Tibial nerve (tissue), 4 donors: ENCODE measurements at regions not wholly inside any gene's neighbourhood (a gene's known extent, or its start where the extent isn't known, plus 50 kb on each side); places are given as distances from the start of the nearest gene placed in this dataset.

Source experiments
- EP300 ChIP-seq, 2 donors: sonication (generic); formaldehyde crosslinking; IDR thresholded peaks; one replicate each; pipeline ENCODE4 v1.6.1; 2017; ENCODE audit warnings: antibody characterized with exemption in 2 of 2, mild to moderate bottlenecking in 1 of 2
- POLR2A ChIP-seq, 2 donors: fragments of 450-650 bp; IDR thresholded peaks; one replicate each; pipeline ENCODE4 v1.6.1; 2017; ENCODE audit warnings: antibody characterized with exemption in 2 of 2, mild to moderate bottlenecking in 2 of 2, moderate library complexity in 2 of 2
- TF ChIP-seq, protein P1 (sequence below), 5 experiments: fragments of 200-600 bp in 3 of 5; fragments of 450-650 bp in 2 of 5; sonication (generic) in 3 of 5; IDR thresholded peaks; one replicate each; pipeline ENCODE4 v1.5.1; 2016 to 2019; ENCODE audit warnings: antibody characterized with exemption in 5 of 5, mild to moderate bottlenecking in 3 of 5, moderate library complexity in 2 of 5

DNA sequence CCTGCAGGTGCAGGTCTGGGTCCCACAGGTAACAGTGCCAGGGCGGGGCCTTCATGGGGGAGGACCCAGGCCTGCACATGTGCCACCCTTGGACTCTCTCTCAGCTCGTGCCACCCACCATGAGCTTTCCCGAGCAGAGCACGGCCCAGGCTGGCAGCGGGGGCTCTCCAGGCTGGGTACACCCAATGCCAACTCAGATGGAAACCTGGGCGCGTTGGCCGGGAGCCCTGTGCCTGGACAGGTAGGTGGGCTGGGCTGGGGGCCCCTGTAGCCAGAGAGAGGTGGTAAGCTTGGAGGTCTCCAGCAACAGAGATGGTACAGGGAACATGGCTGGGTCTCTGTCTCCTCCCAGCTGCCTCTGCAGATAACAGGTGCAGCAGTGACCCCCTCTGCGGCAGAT, 69.9 kb upstream of the ADARB2 start:
- TF ChIP-seq, protein P1, sequence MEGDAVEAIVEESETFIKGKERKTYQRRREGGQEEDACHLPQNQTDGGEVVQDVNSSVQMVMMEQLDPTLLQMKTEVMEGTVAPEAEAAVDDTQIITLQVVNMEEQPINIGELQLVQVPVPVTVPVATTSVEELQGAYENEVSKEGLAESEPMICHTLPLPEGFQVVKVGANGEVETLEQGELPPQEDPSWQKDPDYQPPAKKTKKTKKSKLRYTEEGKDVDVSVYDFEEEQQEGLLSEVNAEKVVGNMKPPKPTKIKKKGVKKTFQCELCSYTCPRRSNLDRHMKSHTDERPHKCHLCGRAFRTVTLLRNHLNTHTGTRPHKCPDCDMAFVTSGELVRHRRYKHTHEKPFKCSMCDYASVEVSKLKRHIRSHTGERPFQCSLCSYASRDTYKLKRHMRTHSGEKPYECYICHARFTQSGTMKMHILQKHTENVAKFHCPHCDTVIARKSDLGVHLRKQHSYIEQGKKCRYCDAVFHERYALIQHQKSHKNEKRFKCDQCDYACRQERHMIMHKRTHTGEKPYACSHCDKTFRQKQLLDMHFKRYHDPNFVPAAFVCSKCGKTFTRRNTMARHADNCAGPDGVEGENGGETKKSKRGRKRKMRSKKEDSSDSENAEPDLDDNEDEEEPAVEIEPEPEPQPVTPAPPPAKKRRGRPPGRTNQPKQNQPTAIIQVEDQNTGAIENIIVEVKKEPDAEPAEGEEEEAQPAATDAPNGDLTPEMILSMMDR (IDR thresholded peaks at IDR 0.05) = no peak
- TF ChIP-seq POLR2A (IDR thresholded peaks at IDR 0.05) (no peak), EP300 (IDR thresholded peaks at IDR 0.05) (no peak)
